ENCODE measurements at regions not wholly inside any gene's neighbourhood (a gene's known extent, or its start where the extent isn't known, plus 50 kb on each side); places are given as distances from the start of the nearest gene placed in this dataset.

DNA sequence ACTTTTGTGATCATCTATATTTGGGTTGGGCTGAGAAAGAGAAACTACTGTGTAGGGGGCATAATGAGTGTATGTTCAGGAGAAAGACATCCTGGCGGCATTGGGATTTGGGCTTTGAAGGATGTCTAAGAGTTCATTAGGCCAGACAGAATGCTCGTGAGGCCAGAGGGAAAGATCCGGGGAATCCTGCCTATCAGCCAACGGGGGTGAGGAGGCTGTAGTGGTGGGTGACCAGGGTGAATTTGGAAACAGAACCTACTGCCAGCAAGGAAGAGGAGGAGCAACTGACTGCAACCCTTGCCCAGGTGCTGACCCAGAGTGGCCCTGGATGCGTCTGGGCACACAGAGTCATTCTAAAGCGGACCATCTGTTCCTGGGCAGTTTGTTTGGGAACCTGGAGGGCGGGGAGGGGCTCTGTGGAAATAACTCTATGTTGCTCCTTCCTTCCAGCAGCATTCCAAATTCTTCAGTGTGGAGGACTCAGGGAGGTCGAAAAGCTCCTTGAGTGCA is 56.9 kb upstream of the ECE1 start:
- no peaks in the 10 kb centered on the region for H3K9me3 Mint-ChIP-seq (ENCODE audit: insufficient read depth)
- peaks cover 35 to 39% of the 10 kb centered on the region in 2 donors for H3K4me1 ChIP-seq (ENCODE audit: control insufficient read depth in 2 of 2, insufficient read depth in 2 of 2, low read length in 2 of 2)
- TF ChIP-seq EZH2 (IDR thresholded peaks at IDR 0.05; ENCODE audit: borderline replicate concordance, insufficient read depth, low read depth, low read length, poor library complexity, severe bottlenecking) = no peak
- TF ChIP-seq, protein P1, sequence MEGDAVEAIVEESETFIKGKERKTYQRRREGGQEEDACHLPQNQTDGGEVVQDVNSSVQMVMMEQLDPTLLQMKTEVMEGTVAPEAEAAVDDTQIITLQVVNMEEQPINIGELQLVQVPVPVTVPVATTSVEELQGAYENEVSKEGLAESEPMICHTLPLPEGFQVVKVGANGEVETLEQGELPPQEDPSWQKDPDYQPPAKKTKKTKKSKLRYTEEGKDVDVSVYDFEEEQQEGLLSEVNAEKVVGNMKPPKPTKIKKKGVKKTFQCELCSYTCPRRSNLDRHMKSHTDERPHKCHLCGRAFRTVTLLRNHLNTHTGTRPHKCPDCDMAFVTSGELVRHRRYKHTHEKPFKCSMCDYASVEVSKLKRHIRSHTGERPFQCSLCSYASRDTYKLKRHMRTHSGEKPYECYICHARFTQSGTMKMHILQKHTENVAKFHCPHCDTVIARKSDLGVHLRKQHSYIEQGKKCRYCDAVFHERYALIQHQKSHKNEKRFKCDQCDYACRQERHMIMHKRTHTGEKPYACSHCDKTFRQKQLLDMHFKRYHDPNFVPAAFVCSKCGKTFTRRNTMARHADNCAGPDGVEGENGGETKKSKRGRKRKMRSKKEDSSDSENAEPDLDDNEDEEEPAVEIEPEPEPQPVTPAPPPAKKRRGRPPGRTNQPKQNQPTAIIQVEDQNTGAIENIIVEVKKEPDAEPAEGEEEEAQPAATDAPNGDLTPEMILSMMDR (IDR thresholded peaks at IDR 0.05) = no peak
- no peak overlapping the region for H3K4me2 ChIP-seq (replicated peaks; ENCODE audit: low read depth, low read length, poor library complexity, severe bottlenecking)
- no peak for ATAC-seq (ENCODE audit: low read depth)
- peaks cover 44% of the 10 kb centered on the region for H3K79me2 ChIP-seq (ENCODE audit: control insufficient read depth, insufficient read depth, low read length)
- no peaks in the 10 kb centered on the region for H3K9me3 ChIP-seq (ENCODE audit: control extremely low read depth in 1 of 3, control insufficient read depth in 2 of 3, insufficient read depth in 1 of 3, low read length in 2 of 3)
- no peak overlapping the region for H3K4me3 Mint-ChIP-seq
- peak; percentile 6 for DNase-seq
- H3K27me3 Mint-ChIP-seq = no peaks in the 10 kb centered on the region
- intact Hi-C loops (cut with micrococcal nuclease) = no loop called here
- no peak overlapping the region for H3K9ac ChIP-seq (ENCODE audit: low read length)
- ChIA-PET POLR2A (no interaction called here), CTCF (interaction anchor here (1.1 to 1.3 kb wide), 2 partner anchors 13 to 21 kb away, joined by 4 to 6 read pairs; no protein-coding TSS in a partner anchor)
- H3K27ac ChIP-seq (ENCODE audit: low read length in 2 of 2) = no peak overlapping the region
- H2AFZ ChIP-seq (ENCODE audit: insufficient read depth, low read depth, low read length, poor library complexity, severe bottlenecking) = no peak overlapping the region
- peaks cover 0 to 4% (median 0%) of the 10 kb centered on the region in 4 experiments for H3K27me3 ChIP-seq (replicated peaks in 1 of 4; ENCODE audit: control extremely low read depth in 1 of 4, control insufficient read depth in 3 of 4, insufficient read depth in 4 of 4, low read length in 3 of 4)
- H3K27ac Mint-ChIP-seq = no peak overlapping the region
- peaks cover 24% of the 10 kb centered on the region for H3K4me1 Mint-ChIP-seq
- H3K4me3 ChIP-seq (ENCODE audit: control extremely low read depth in 1 of 5, extremely low read depth in 1 of 5, insufficient read depth in 1 of 5, low read depth in 2 of 5, low read length in 4 of 5) = no peak overlapping the region
- H3K36me3 ChIP-seq (replicated peaks in 1 of 2; ENCODE audit: control extremely low read depth in 1 of 2, control insufficient read depth in 1 of 2, extremely low read depth in 1 of 2, insufficient read depth in 2 of 2, low read length in 1 of 2) = no peaks in the 10 kb centered on the region
- WGBS (ENCODE audit: insufficient coverage) = 94% methylated on average over 6 of the region's 8 CpGs
- peaks cover 11% of the 10 kb centered on the region for H4K20me1 ChIP-seq (ENCODE audit: control insufficient read depth, insufficient read depth, low read length, poor library complexity, severe bottlenecking)

DNA sequence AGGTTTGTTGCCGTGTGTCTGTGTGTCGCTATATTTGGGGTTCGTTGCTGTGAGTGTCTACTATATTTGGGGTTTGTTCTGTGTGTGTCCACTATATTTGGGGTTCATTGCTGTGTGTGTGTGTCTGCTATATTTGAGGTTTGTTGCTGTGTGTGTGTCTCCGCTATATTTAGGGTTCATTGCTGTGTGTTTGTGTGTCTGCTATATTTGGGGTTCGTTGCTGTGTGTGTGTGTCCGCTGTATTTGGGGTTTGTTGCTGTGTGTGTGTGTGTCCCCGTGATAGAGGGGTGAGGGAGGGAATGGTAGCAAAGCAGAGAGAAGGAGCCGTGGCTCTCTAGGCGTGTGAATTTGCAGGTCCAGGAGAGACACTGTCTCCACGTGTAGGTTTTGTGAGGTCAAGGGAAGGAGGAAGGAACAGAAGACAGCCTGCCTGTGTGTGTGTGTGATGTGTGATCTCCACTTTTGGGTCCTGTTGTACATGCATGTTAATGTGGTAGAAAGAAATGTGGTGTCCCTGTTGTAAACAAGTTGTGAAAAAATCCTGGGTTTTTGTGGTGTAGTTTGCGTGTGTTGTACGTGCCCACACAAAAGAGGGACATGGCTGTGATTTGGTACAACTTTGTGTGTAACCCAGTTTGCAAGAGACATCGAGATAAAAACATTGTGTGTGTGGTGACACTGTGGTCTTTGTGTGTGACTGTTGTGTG is 56.3 kb upstream of the ECE1 start:
- no peak overlapping the region for H3K27ac Mint-ChIP-seq
- WGBS (ENCODE audit: insufficient coverage) = 60% methylated on average over 13 of the region's 13 CpGs
- no peaks in the 10 kb centered on the region for H3K36me3 ChIP-seq (replicated peaks in 1 of 2; ENCODE audit: control extremely low read depth in 1 of 2, control insufficient read depth in 1 of 2, extremely low read depth in 1 of 2, insufficient read depth in 2 of 2, low read length in 1 of 2)
- H3K27me3 ChIP-seq (replicated peaks in 1 of 4; ENCODE audit: control extremely low read depth in 1 of 4, control insufficient read depth in 3 of 4, insufficient read depth in 4 of 4, low read length in 3 of 4) = peaks cover 0 to 4% (median 0%) of the 10 kb centered on the region in 4 experiments
- H3K4me1 ChIP-seq (ENCODE audit: control insufficient read depth in 2 of 2, insufficient read depth in 2 of 2, low read length in 2 of 2) = peaks cover 38 to 42% of the 10 kb centered on the region in 2 donors
- H2AFZ ChIP-seq (ENCODE audit: insufficient read depth, low read depth, low read length, poor library complexity, severe bottlenecking) = peak overlapping the region; percentile 80
- no peaks in the 10 kb centered on the region for H3K9me3 Mint-ChIP-seq (ENCODE audit: insufficient read depth)
- peak overlapping the region; percentile 97 for H3K4me2 ChIP-seq (replicated peaks; ENCODE audit: low read depth, low read length, poor library complexity, severe bottlenecking)
- POLR2A ChIA-PET = interaction anchor here (1.4 to 2.0 kb wide), 2 partner anchors 53 to 56 kb away, joined by 6 to 40 read pairs; partner anchors contain the start of gene ECE1
- no peak for TF ChIP-seq EZH2 (IDR thresholded peaks at IDR 0.05; ENCODE audit: borderline replicate concordance, insufficient read depth, low read depth, low read length, poor library complexity, severe bottlenecking)
- TF ChIP-seq, protein P1 (IDR thresholded peaks at IDR 0.05) = no peak
- H3K79me2 ChIP-seq (ENCODE audit: control insufficient read depth, insufficient read depth, low read length) = peaks cover 50% of the 10 kb centered on the region
- H3K27me3 Mint-ChIP-seq = no peaks in the 10 kb centered on the region
- no peak for ATAC-seq (ENCODE audit: low read depth)
- peaks cover 29% of the 10 kb centered on the region for H3K4me1 Mint-ChIP-seq
- H3K9ac ChIP-seq (ENCODE audit: low read length) = peak overlapping the region; percentile 78
- CTCF ChIA-PET = interaction anchor here (1.1 to 3.3 kb wide), 7 partner anchors 13 to 91 kb away, joined by 4 to 24 read pairs (median 7); no protein-coding TSS in a partner anchor
- no peaks in the 10 kb centered on the region for H3K9me3 ChIP-seq (ENCODE audit: control extremely low read depth in 1 of 3, control insufficient read depth in 2 of 3, insufficient read depth in 1 of 3, low read length in 2 of 3)
- peak; percentile 18 for DNase-seq
- H3K4me3 ChIP-seq (ENCODE audit: control extremely low read depth in 1 of 5, extremely low read depth in 1 of 5, insufficient read depth in 1 of 5, low read depth in 2 of 5, low read length in 4 of 5) = peak overlapping the region in 4 of 5 experiments; percentile 68 to 84 (median 69)
- intact Hi-C loops (cut with micrococcal nuclease) = no loop called here
- no peak overlapping the region for H3K4me3 Mint-ChIP-seq
- H3K27ac ChIP-seq (ENCODE audit: low read length in 2 of 2) = no peak overlapping the region
- H4K20me1 ChIP-seq (ENCODE audit: control insufficient read depth, insufficient read depth, low read length, poor library complexity, severe bottlenecking) = peaks cover 11% of the 10 kb centered on the region

Data from B cell (primary cell).